ENCODE measurements at regions not wholly inside any gene's neighbourhood (a gene's known extent, or its start where the extent isn't known, plus 50 kb on each side); places are given as distances from the start of the nearest gene placed in this dataset.

- TF ChIP-seq CTCF (conservative IDR thresholded peaks at IDR 0.05; ENCODE audit: low read depth, low read length) (no peak), EZH2 (IDR thresholded peaks at IDR 0.05; ENCODE audit: low read length, unreplicated experiment) (no peak)
These were observed 351.6 kb downstream of the PIK3C3 start for GRCh38 chr18:42306594-42306980.
